ENCODE measurements at regions not wholly inside any gene's neighbourhood (a gene's known extent, or its start where the extent isn't known, plus 50 kb on each side); places are given as distances from the start of the nearest gene placed in this dataset.
"Not testable (repeated sequence)": the region's sequence is repeated elsewhere in the genome, so short reads cannot be mapped to it uniquely, and the experiment has no call there.

GRCh38 chrX:40853816-40854123, 118.4 kb upstream of the MED14 start:
- Histone ChIP-seq H3K4me3 (ENCODE audit: low read depth, low read length) (no peak overlapping the region), H3K36me3 (ENCODE audit: control insufficient read depth, insufficient read depth, low read length) (no peaks in the 10 kb centered on the region), H3K27me3 (ENCODE audit: control insufficient read depth, insufficient read depth, low read length) (no peaks in the 10 kb centered on the region)
- DNase-seq (ENCODE audit: low read depth) (no peak), FAIRE-seq (no peak)
- TF ChIP-seq CTCF (IDR thresholded peaks at IDR 0.05; ENCODE audit: insufficient read depth, low read length, severe bottlenecking): no peak

GRCh38 chrX:40854242-40854641, 118.9 kb upstream of the MED14 start:
- Histone ChIP-seq H3K4me3 (ENCODE audit: low read depth, low read length) (no peak overlapping the region), H3K36me3 (ENCODE audit: control insufficient read depth, insufficient read depth, low read length) (no peaks in the 10 kb centered on the region), H3K27me3 (ENCODE audit: control insufficient read depth, insufficient read depth, low read length) (no peaks in the 10 kb centered on the region)
- no peak for DNase-seq (ENCODE audit: low read depth)
- TF ChIP-seq CTCF (IDR thresholded peaks at IDR 0.05; ENCODE audit: insufficient read depth, low read length, severe bottlenecking): no peak
- no peak for FAIRE-seq

- peak; percentile 73 for DNase-seq (ENCODE audit: low read depth)
Observed at GRCh38 chrX:40855411-40855810, 120.1 kb upstream of the MED14 start.

GRCh38 chrX:40855932-40856515, 120.7 kb upstream of the MED14 start:
- TF ChIP-seq CTCF (IDR thresholded peaks at IDR 0.05; ENCODE audit: insufficient read depth, low read length, severe bottlenecking): no peak
- Histone ChIP-seq H3K36me3 (ENCODE audit: control insufficient read depth, insufficient read depth, low read length) (no peaks in the 10 kb centered on the region), H3K27me3 (ENCODE audit: control insufficient read depth, insufficient read depth, low read length) (no peaks in the 10 kb centered on the region), H3K4me3 (ENCODE audit: low read depth, low read length) (no peak overlapping the region)
- DNase-seq (ENCODE audit: low read depth) (no peak), FAIRE-seq (no peak)

More at GRCh38 chrX:40855411-40855810, 120.1 kb upstream of the MED14 start:
- TF ChIP-seq CTCF (IDR thresholded peaks at IDR 0.05; ENCODE audit: insufficient read depth, low read length, severe bottlenecking): no peak
- Histone ChIP-seq H3K27me3 (ENCODE audit: control insufficient read depth, insufficient read depth, low read length) (no peaks in the 10 kb centered on the region), H3K36me3 (ENCODE audit: control insufficient read depth, insufficient read depth, low read length) (no peaks in the 10 kb centered on the region), H3K4me3 (ENCODE audit: low read depth, low read length) (no peak overlapping the region)
- no peak for FAIRE-seq

GRCh38 chrX:40861952-40862554, 126.7 kb upstream of the MED14 start:
- DNase-seq (ENCODE audit: low read depth); H3K27me3 ChIP-seq (ENCODE audit: control insufficient read depth, insufficient read depth, low read length); FAIRE-seq: not testable (repeated sequence)

GRCh38 chrX:40863260-40863659, 127.9 kb upstream of the MED14 start:
- not testable (repeated sequence) for H3K4me3 ChIP-seq (ENCODE audit: low read depth, low read length); H3K36me3 ChIP-seq (ENCODE audit: control insufficient read depth, insufficient read depth, low read length); FAIRE-seq; DNase-seq (ENCODE audit: low read depth); H3K27me3 ChIP-seq (ENCODE audit: control insufficient read depth, insufficient read depth, low read length)

More at GRCh38 chrX:40861952-40862554, 126.7 kb upstream of the MED14 start:
- not testable (repeated sequence) for H3K36me3 ChIP-seq (ENCODE audit: control insufficient read depth, insufficient read depth, low read length); H3K4me3 ChIP-seq (ENCODE audit: low read depth, low read length)

GRCh38 chrX:40863671-40864070, 128.3 kb upstream of the MED14 start:
- no peaks in the 10 kb centered on the region for H3K27me3 ChIP-seq (ENCODE audit: control insufficient read depth, insufficient read depth, low read length)
- FAIRE-seq (no peak), DNase-seq (ENCODE audit: low read depth) (no peak)
- H3K36me3 ChIP-seq (ENCODE audit: control insufficient read depth, insufficient read depth, low read length): no peaks in the 10 kb centered on the region
- TF ChIP-seq CTCF (IDR thresholded peaks at IDR 0.05; ENCODE audit: insufficient read depth, low read length, severe bottlenecking): no peak
- no peak overlapping the region for H3K4me3 ChIP-seq (ENCODE audit: low read depth, low read length)
